Putamen (tissue), 1 donor: ENCODE measurements at regions not wholly inside any gene's neighbourhood (a gene's known extent, or its start where the extent isn't known, plus 50 kb on each side); places are given as distances from the start of the nearest gene placed in this dataset.
"Not testable (repeated sequence)": the region's sequence is repeated elsewhere in the genome, so short reads cannot be mapped to it uniquely, and the experiment has no call there.

ENCODE experiments used
- DNase-seq: peaks from one replicate; pipeline ENCODE4 v3.0.0-alpha.2; 2016; ENCODE audit warnings: low spot score

DNA sequence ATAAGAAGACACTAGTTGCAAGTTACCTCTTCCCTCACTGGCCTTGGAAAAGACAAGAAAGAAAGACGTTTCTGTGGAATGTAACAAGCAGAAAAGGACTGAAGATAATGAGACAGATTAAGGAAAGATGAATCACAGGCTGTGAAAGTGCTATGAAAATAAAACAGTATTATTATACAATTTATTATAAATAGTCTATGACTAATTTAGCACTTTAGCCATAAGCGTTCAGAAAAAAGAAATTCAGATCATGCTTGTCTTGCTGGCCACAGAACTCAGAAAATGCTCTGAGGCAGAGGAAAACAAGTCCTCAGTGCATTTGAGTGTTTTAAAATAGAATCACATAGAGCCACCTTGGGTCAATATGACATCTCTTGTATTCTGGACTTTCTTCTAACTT is 174.8 kb upstream of the NBPF9 start:
- DNase-seq, result not testable (repeated sequence)

DNA sequence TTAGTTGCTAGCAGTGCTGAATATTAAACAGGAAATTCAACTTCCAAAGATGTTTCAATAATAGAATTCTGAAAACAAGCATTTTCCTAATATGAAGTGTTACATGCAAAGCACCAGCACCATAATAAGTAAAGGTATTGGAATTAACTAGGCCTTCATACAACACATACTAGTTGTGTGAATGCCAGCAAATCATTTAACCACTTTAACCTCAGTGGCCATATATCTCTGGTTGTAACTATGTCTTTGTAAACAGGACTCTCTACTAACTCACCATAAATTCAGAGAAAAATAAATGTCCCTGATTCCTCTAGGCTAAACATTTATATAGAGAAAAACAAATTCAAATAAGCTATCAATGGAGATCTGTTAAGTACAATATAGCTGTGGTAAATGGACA is 175.7 kb upstream of the NBPF9 start:
- not testable (repeated sequence) for DNase-seq

- DNase-seq, result not testable (repeated sequence)
These were observed 176.2 kb upstream of the NBPF9 start for GRCh38 chr1:149279512-149279911.

DNA sequence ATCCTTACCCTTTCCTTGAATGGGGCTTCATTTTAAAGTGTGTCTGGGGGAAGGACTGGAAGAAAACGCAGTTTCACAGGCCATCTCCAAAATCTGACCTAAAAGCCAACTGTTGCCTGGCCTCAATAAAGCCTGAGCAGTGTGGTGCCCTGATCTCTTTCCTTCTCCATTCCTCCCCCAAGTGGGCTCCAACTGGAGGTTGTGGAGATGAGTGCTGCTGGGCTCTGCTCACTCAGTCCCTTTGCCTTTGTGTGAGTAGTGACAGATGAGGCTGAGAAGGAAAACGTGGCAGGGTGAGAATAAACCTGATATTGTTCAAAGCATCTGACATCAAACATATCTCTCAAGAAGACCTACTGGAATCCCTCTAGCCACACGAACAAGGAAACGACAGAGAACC is 181.4 kb upstream of the NBPF9 start:
- not testable (repeated sequence) for DNase-seq

DNA sequence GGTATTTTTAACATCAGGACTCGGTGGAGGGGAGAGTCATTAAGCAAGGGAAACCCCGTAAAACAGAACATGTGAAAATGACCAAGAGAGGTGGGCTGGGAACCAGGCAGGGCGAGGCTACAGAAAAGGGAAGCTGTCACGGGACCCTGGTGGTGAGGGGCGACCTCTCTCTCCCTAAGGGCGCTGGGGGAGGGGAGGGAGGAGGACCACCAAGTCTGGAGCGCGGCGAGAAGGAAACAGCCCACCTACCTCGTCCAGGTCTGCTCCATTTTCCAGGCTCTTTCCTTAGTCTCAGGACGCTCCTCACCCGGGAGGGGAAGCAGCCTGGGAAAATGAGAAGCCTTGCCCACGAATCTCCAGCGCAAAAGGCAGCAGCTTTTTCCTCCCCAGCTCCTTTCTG is 181.9 kb upstream of the NBPF9 start:
- not testable (repeated sequence) for DNase-seq

GRCh38 chr1:149285638-149286037 is 182.3 kb upstream of the NBPF9 start:
- not testable (repeated sequence) for DNase-seq

DNA sequence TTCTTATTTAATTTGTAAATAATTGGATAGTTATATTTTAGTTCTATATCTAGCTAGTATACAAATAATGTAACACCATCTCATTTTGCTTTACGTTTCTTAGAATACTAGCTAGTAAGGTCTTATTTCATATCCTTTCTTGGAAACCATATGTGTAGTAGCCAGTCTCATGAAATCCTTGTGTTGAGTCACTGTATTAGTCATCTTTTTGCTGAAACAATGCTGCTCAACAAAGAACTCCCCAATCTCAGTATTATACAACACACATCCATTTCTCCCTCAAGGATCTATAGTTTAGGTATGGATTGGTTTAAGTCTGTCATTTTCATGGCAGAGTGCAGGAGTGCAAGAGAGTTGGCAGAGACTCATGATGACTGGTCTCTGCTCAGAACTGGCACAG is 185.2 kb upstream of the NBPF9 start:
- DNase-seq, result not testable (repeated sequence)

GRCh38 chr1:149300478-149301218 is 174.2 kb upstream of the NBPF19 start:
- not testable (repeated sequence) for DNase-seq

DNA sequence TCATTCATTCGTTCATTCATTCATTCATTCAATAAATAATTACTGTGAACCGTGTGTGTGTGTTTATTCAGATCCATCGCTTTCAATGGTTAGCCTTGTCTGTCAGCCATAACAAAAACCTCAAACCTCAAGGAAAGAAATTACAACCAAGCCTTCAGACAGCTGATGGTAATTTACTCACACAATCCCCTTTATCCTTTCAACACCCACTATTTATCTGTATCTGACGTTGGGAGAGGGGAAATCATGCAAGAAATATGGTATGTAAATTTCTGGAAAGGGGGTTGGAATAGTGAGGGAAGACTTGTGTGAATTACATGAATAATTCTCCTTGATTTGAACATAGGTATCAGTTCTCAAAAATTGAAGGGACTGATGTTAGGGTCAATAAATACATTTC is 173.6 kb upstream of the NBPF19 start:
- not testable (repeated sequence) for DNase-seq

- not testable (repeated sequence) for DNase-seq
These were observed 170.0 kb upstream of the NBPF19 start for GRCh38 chr1:149304796-149305195.

- not testable (repeated sequence) for DNase-seq
These were observed 167.2 kb upstream of the NBPF19 start for GRCh38 chr1:149307640-149308039.

DNA sequence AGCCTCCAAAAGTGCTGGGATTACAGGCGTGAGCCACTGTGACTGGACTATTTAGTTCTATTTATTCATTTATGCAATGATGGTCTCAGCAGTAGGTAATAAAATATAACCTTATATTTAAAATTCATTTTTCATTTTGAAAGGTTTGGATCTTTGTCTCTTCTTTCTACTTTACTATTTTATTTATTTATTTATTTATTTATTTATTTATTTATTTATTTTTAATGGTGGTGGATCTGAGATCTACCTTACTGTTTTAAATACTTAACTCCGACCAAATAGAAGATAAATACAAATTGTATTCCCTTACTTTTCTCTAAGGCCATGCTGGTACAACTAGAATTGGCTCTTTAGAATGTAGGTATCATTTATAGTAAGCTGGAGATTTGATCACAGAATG is 159.9 kb upstream of the NBPF19 start:
- DNase-seq, result not testable (repeated sequence)

DNA sequence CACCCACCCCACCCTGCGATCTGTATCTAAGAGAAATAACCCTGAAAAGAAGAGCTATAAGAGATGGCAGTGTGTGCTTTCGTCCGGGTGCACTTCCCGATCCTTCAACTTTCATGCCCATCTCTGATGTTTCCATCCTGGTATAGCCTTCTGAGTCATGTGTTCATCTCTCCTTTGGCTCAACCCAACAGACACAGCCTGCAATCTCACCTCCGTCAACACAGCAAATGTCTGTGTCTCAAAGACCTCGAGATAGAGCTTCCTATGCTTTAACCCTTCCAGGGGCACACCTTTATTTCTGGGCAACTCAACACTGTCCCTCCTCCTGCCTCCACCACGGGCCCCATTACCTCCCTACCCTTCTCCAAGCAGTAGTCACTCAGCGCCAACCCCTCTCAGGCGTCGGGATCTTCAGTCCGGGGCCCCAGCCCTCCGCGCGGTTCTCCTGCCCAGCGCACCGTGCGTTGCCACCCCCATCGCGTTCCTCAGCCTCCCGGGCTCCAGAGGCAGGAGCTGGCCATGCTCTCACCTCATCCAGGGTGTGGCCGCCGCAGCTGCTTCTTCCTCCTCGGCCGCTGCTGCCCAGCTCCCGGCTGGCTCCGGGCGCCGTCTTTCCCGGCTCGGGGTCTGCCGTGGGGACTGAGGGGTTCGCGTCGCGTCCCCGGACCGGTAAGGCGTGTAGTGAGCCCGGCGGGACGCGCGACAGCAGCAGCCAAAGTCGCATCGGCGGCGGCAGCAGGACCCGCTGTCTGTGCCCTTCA is 153.7 kb upstream of the NBPF19 start:
- DNase-seq, result not testable (repeated sequence)

DNA sequence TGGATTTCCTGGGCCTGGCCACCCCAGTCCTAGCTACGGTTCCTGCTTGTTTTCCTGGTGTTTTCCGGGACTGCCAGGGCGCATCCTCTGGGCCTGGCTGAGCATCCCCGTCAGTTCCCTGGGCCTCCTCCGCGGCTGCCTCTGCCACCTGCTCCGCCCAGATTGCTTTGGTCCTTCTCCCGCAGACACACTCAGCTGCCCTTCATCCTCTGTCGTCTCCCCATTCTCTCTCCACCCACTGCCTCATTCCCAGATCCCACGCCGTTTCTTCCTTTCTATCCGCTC is 153.2 kb upstream of the NBPF19 start:
- not testable (repeated sequence) for DNase-seq

- not testable (repeated sequence) for DNase-seq
These were observed 144.8 kb upstream of the NBPF19 start for GRCh38 chr1:149330081-149330335.

GRCh38 chr1:149336082-149336481 is 138.8 kb upstream of the NBPF19 start:
- not testable (repeated sequence) for DNase-seq

DNA sequence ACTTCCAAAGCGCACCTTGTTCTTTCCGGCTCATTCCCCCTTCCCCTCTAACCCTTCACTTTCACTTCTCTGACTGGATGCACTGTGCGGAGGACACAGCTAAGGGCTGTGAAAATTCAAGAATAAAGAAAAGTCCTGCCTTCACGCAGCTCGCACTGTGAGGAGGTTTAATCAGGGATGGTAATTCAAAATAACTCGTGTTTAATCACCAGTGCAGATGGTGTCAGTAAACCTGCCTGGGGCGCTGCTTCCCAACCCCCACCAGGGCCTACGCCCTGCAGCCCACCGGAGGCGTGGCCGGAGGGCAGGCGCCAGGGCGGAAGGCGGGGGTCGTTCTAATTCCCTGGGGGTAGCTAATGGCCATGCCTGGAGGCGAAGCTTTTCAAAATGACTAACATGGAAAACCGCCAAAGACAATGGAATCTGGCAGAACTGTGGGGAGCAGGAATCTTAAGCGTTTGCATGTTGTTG is 136.6 kb upstream of the NBPF19 start:
- not testable (repeated sequence) for DNase-seq

- not testable (repeated sequence) for DNase-seq
These were observed 136.1 kb upstream of the NBPF19 start for GRCh38 chr1:149338698-149339097.

DNA sequence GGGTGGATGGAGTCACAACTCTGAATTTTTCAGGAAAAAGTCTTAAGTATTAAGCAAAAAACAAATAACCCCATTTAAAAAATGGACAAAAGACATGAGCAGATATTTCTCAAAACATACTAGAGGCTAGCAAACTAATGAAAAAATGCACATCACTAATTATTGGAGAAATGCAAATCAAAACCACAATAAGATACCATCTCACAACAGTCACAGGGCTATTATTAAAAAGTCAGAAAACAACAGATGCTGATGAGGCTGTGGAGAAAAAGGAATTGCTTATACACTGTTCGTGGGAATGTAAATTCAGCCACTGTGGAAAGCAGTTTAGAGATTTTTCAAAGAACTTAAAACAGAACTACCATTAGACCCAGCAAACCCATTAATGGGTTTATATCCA is 125.4 kb upstream of the NBPF19 start:
- not testable (repeated sequence) for DNase-seq

GRCh38 chr1:149352205-149352604 is 122.6 kb upstream of the NBPF19 start:
- not testable (repeated sequence) for DNase-seq

- DNase-seq, result not testable (repeated sequence)
These were observed 120.3 kb upstream of the NBPF19 start for GRCh38 chr1:149354579-149354978.

DNA sequence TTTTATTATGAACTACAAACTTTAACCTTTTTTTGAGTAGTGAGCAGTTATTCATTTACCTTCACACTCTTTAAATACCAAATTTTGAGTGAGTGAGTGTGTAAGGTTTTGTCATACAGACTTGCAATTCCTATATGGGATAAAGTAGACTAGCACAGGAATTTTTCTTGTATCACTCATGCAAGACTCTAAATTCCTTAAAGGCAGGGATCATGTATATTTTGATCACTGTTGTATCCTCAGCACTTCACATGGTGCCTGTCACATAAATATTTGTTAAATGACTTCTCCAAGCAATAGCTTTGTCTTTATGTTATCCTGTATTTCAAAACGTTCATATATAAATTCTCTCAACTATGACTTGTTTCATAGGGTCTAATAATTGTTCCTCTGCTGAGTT is 119.1 kb upstream of the NBPF19 start:
- not testable (repeated sequence) for DNase-seq

- DNase-seq, result not testable (repeated sequence)
These were observed 118.7 kb upstream of the NBPF19 start for GRCh38 chr1:149356152-149356551.

- not testable (repeated sequence) for DNase-seq
These were observed 114.5 kb upstream of the NBPF19 start for GRCh38 chr1:149360351-149360750.
